Ishikawa (cell line): ENCODE measurements at regions not wholly inside any gene's neighbourhood (a gene's known extent, or its start where the extent isn't known, plus 50 kb on each side); places are given as distances from the start of the nearest gene placed in this dataset.

Experiments used
- CEBPB ChIP-seq: IDR thresholded peaks from 2 replicates; pipeline ENCODE4 v1.6.1; 2012
- CREB1 ChIP-seq: IDR thresholded peaks from 2 replicates; pipeline ENCODE4 v1.6.1; 2012; ENCODE audit warnings: low read depth
- EGR1 ChIP-seq: IDR thresholded peaks from 2 replicates; pipeline ENCODE4 v1.6.1; 2012
- EP300 ChIP-seq: IDR thresholded peaks from 2 replicates; pipeline ENCODE4 v1.6.1; 2012; ENCODE audit warnings: borderline replicate concordance
- FOXM1 ChIP-seq: IDR thresholded peaks from 2 replicates; pipeline ENCODE4 v1.6.1; 2012; ENCODE audit warnings: low read depth, borderline replicate concordance
- MAX ChIP-seq: IDR thresholded peaks from 2 replicates; pipeline ENCODE4 v1.6.1; 2012
- NFIC ChIP-seq: IDR thresholded peaks from 2 replicates; pipeline ENCODE4 v1.6.1; 2012
- RAD21 ChIP-seq: IDR thresholded peaks from 2 replicates; pipeline ENCODE4 v1.6.1; 2012; ENCODE audit warnings: low read depth
- TAF1 ChIP-seq: IDR thresholded peaks from 2 replicates; pipeline ENCODE4 v1.6.1; 2012; ENCODE audit warnings: low read depth, mild to moderate bottlenecking
- TEAD4 ChIP-seq: IDR thresholded peaks from 2 replicates; pipeline ENCODE4 v1.6.1; 2012
- YY1 ChIP-seq: IDR thresholded peaks from 2 replicates; pipeline ENCODE4 v1.6.1; 2012; ENCODE audit warnings: low read depth
- ZBTB7A ChIP-seq: IDR thresholded peaks from 2 replicates; pipeline ENCODE4 v1.6.1; 2012; ENCODE audit warnings: low read depth
- TF ChIP-seq, protein P1 (sequence below): IDR thresholded peaks from 2 replicates; pipeline ENCODE4 v1.6.1; 2012; ENCODE audit warnings: low read depth, mild to moderate bottlenecking

DNA sequence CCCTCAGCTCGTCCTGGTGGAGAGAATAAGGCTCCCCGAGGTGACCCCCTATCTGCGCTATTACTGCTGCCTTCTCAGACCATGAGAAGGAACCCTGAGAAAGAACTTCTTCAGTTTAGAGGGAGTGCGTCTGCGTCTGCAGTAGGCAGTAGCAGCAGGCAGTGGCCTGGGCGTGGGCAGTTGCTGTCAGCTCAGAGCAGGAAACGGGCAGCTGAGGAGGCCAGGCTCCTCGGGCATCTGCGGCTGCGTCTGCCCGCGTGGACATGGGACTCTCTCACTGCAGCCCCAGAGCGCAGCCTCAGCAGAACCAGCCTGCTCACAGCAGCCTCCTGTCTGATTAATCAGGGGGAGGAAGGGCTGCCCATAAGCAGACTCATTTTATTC, 49.8 kb upstream of the FCN1 start:
- TF ChIP-seq YY1 (no peak), TAF1 (no peak), EGR1 (no peak), RAD21 (no peak), NFIC (no peak), EP300 (no peak), MAX (no peak), ZBTB7A (no peak), FOXM1 (no peak), CEBPB (no peak), TEAD4 (no peak), CREB1 (no peak)
- TF ChIP-seq, protein P1, sequence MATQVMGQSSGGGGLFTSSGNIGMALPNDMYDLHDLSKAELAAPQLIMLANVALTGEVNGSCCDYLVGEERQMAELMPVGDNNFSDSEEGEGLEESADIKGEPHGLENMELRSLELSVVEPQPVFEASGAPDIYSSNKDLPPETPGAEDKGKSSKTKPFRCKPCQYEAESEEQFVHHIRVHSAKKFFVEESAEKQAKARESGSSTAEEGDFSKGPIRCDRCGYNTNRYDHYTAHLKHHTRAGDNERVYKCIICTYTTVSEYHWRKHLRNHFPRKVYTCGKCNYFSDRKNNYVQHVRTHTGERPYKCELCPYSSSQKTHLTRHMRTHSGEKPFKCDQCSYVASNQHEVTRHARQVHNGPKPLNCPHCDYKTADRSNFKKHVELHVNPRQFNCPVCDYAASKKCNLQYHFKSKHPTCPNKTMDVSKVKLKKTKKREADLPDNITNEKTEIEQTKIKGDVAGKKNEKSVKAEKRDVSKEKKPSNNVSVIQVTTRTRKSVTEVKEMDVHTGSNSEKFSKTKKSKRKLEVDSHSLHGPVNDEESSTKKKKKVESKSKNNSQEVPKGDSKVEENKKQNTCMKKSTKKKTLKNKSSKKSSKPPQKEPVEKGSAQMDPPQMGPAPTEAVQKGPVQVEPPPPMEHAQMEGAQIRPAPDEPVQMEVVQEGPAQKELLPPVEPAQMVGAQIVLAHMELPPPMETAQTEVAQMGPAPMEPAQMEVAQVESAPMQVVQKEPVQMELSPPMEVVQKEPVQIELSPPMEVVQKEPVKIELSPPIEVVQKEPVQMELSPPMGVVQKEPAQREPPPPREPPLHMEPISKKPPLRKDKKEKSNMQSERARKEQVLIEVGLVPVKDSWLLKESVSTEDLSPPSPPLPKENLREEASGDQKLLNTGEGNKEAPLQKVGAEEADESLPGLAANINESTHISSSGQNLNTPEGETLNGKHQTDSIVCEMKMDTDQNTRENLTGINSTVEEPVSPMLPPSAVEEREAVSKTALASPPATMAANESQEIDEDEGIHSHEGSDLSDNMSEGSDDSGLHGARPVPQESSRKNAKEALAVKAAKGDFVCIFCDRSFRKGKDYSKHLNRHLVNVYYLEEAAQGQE: no peak
